ENCODE measurements at regions not wholly inside any gene's neighbourhood (a gene's known extent, or its start where the extent isn't known, plus 50 kb on each side); places are given as distances from the start of the nearest gene placed in this dataset.

DNA sequence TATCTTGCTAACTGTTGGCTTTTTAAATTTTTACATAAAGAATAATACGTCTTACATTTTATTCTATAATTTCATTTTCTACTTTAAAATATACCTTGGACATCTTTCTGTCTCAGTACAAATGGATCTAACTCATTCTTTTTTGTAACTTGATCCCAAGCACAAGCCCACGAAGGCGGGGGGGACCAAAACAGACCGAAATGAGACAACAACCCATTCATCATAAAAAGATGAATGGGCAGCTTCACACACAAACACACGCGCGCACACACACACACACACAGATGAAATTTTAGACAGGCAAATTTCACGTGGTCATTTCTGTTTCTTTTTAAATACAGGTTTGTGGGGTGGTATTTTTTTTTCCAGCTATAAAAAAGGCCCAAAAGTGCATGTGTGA lies 271.3 kb upstream of the TOPAZ1 start:
- in situ Hi-C loops (cut with HindIII; ENCODE audit: low sequenced_read_pairs): no loop called here

DNA sequence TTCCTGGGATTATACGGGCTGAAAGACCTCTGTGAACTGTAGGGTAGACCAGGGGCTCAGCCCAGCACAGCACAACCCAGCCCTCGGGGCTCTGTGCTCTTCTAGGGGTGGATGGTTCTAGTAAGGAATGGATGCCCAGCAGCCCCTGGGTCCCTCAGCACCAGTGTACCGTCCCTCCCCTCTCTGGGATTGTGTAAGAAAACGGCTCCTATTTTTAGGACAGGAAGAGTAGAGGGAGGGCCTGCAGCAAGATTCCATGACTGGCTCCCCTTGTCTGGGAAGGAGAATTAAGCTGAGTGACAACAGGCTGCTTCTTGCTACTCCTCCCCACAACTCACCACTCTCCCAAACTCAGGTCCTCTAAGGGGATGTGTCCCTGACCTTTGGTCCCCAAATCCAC lies 270.8 kb upstream of the TOPAZ1 start:
- in situ Hi-C loops (cut with HindIII; ENCODE audit: low sequenced_read_pairs): no loop called here

DNA sequence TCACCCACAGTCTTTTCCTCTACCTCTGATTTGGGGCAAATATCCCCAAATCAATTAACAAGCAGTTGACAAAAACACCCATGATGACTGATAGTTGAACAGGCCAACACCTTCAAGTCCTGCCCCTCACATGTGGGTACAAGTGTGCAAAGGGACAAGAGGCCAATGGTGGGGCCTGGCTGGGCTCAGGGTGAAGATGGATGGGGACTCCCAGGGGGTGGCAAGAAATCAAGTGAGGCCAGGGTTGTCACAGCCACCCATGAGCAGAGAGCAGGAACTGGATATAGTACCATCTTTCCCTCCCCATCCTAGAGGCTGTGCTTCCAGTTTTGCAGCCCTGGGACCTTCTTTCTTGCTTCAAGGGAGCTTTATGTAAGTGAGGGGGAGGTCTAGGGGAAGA lies 270.2 kb upstream of the TOPAZ1 start:
- in situ Hi-C loops (cut with HindIII; ENCODE audit: low sequenced_read_pairs): no loop called here

DNA sequence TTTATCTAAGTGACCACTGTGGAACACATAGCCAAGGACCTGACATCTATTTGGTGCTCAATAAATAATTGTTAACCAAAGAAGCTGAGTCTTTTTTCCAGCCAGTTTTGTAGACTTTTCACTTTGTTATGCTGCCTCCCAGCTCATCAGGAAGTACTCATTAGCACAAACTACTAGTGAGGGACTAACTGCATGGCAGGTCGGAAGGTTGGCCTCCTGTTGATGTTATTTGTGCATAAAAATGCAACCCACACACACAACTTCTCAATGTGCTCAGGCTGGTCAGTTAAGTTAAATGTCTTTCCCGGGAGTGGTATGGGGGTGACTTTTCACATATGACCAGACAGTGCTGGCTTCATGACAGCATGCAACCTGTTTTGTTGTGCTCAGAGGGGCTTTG lies 263.0 kb upstream of the TOPAZ1 start:
- in situ Hi-C loops (cut with HindIII; ENCODE audit: low sequenced_read_pairs): no loop called here

DNA sequence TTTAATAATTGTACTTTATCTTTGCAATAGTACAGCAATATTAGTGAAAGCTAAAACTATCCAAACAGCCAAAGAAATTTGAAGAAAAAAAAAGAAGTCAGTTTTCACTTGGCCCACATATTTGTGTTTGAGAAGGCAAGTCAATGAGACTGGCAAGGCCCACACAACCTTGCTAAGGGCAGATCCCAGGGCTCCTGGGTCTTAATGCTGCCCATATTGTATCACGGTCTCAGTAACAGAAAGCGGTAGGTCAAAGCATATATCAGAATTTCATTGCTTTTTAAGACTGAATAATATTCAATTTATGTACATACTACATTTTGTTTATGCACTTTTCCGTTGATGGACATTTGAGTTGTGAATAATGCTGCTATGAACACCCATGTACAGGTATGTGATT lies 262.0 kb upstream of the TOPAZ1 start:
- in situ Hi-C loops (cut with HindIII; ENCODE audit: low sequenced_read_pairs): no loop called here

DNA sequence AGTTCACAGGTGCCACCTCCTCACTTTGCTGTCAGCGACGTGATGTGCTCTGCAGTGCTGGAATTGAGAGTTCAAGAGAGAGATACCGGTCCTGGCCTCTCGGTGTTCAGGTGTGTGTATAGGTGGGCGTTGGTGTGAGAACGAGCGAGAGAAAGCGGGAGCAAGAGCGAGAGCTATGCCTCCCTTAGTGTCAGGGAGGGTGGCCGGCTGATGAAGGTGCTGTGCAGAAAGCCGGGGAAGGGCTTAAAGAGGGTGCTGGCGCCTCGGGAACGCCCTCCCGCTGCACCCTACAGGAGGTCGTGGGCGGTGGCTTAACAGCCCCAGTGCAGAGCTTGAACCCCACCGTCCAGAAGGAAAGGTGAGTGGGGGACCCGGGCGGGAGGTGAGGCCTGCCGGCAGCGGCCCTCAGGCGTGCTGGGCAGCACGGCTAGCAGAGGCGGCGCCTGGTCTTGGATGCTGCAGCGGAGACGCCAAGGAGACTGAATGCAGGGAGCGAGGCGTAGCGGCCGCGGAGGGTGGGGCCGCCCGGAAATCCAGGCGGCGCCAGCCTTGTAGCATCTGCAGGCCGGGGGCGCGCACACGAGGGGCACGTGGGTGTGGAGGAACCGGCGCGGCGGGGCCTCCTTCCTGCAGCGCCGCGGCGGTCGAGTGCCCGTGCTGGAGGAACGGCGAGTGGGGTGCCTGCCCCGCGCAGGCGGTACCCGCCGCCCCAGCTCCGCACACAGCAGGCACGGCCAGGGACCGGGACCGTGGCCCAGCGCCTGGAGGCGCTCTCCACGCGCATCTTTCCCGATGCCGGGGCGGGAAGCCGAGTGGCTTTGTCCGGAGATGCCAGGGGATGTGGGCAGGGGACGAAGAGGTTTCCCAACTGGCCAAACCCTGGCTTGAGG lies 246.8 kb upstream of the TOPAZ1 start:
- in situ Hi-C loops (cut with HindIII; ENCODE audit: low sequenced_read_pairs): no loop called here

DNA sequence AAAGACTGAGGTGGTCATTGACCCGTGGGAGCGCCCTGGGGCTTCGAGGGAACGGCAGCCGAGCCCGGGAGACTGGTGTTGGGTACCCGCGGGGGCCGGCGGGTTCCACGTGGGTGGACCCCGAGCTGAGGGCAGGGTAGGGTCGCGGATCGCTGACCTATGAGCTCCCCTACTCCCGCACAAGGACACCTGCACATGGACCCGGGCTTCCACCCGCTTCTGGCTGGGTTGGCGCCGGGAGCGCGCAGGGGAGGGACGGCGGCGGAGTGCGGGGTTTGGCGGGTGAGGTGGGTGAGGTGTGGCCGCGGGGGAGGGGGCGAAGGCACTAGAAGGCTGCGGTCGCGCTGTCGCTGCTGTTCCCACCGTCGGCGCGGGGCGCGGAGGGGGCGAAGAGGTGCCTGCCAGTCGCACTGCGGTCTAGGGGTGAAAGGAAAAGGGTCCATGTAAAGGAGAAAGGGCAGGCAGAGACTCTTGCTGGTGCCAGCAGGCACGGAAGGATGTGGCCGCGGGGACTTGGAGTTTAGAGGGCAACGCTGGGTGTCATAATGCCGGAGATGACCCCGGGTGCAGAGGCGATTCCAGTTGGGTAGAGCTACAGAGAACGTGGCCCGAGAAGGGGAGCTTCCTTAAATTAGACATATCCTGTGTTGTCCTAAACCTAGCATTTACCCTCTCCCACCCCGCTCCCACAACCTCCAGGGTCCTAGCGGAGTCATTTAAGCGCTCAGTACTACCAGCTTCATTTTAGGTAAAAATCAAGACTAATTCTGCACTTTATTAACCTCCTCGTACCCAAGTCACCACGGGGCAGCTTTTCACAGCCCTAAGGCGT lies 245.9 kb upstream of the TOPAZ1 start:
- in situ Hi-C loops (cut with HindIII; ENCODE audit: low sequenced_read_pairs): no loop called here

DNA sequence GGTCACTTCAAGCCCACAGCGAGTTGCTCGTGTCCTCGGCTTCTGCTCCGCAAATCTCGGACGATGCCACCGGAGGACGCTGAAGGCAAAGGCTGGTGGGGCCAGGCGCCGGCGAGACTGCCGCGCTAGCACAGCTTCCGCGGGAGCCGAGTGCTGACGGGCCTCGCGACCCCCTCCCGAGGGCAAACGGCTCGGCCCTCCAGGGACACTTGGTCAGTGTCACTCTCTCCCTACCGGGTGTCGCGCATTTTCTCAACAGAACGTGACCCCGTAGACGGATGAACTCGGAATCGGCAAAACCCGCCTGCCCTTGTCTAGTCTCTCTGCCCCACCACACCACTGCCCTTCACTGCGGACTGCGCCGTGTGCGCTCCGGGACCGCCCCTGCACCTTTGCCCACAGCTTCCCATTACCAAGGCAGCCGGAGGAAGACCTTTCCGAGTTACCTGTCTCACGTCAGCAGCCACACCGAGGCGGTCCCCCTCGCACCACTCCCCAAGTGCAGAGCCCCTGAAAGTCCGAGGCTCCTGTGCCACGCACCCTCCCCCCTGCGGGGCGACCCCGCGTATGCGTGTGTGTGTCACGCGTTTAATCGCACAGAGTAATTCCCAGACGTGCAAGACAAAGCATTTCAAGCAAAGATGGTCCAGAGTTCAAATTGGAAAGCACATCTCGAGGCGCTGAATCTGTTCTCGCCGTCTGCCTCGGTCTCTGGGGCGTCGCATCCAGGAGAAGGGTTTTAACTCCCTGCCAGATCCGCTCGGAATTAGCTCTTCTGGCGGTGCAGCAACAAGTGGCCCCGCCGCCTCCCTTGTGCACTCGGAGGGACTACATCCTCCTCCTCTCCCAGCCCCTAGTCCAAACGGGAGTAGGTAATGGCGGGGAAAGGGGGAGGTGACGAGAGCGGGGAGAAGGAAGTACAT lies 245.0 kb upstream of the TOPAZ1 start:
- in situ Hi-C loops (cut with HindIII; ENCODE audit: low sequenced_read_pairs): no loop called here

DNA sequence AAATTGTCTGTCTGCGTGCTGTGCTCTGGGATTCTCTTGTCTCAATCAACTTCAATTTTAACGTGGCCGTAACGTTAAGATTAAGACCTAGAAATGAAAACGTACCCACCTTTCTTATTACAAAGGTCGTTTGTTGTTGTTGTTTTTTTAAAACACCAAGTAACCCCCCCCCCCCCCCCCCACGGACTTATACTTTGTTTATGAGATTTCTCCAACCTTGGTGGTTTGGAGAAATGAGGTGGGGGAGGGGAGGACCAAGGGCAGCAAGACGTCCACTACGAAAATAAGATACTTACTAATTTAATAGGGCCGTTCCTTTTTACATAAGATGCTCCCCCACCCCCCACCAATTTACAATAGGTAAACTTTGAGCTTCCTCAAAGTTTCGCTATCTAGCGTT lies 244.4 kb upstream of the TOPAZ1 start:
- in situ Hi-C loops (cut with HindIII; ENCODE audit: low sequenced_read_pairs): no loop called here

DNA sequence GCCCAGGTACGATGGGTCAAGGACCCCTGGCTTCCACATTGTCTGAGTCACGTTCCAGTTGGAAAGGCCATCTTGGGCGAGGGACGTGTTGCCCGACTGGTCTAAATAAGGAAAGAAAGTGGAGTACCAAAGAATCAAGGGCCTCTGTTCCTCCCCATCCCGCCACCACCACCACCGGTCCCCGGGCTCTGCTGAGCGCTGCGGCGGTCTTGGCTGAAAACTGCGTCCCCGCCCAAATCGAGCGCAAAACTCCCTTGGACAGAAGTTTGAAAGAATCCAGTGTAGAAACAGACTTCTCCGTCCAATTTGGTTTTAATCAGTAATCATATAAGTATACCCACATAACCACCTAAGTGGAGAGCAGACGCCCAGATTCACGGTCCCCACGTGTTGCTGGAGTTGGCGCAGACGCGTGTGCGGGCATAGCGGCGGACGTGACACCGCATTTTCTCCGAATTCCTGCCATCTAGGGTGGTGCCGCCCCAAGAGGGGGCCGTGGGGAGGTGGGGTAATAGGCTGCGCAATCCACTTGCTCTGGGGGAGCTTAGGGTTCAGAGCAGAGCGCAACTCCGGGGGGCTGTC lies 243.8 kb upstream of the TOPAZ1 start:
- in situ Hi-C loops (cut with HindIII; ENCODE audit: low sequenced_read_pairs): no loop called here

DNA sequence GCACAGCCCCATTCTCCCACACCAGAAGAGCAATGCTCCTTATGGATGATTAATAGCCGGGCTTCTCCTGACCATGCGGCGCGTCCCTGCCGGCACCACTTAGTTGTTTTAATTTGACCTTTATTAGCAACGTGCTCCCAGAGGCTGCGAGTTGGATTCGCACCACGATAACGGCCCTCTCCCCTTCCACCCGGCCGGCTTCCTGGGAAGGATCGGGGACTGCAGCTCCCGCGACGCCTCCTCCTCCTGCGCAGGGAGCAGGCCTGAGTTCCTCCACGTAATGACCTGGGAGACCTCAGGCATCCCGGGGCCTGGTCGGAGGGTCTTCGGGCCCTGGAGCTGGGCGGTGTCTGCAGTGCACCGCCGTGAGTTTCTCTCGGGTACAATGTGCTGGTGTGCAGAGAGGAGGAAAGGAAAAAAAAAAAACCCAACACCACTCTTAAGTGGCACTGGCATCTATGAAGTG lies 243.3 kb upstream of the TOPAZ1 start:
- in situ Hi-C loops (cut with HindIII; ENCODE audit: low sequenced_read_pairs): no loop called here

DNA sequence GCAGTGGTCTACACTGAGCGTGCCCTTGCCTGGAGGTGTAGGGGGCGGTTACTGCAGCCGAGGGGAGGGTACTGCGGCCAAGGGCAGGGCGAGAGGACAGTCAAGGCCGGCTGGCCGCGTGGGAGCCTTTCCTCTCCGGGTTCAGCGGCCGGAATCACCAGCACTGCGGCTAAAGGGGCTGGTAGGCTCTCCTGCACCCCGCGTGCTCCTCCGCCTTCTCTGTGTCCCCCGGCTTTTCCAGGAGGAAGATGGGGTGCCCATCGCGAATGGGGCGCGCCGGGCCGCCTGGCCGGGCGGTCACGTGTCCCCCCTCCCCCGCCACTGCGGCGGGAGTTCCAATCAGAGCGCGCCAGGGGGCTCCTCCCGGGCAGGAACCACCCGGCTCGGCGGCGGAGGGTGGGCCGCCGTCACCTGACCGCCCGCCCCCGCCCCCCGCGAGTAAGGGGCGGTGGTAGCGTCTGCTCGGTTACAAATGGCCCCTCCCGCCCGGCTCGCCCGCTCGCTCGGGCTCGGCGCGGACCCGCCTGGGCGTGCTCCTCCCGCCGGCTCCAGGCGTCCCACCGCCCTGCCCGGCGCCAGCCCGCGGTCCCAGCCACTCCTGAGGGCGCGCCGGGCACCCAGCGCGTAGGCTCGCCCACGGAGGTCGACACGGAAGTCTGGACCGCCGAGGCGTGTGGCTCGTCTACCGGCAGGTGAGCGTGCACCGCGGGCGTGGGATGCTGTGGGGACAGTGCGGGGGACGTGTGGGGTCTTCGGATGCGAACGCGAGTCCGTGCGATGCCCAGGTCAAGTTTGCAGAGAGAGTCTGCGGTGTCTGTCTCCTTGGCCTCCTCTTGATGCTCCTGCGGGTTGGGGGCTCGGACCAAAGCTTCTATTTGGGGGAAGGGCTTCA lies 242.6 kb upstream of the TOPAZ1 start:
- in situ Hi-C loops (cut with HindIII; ENCODE audit: low sequenced_read_pairs): no loop called here

DNA sequence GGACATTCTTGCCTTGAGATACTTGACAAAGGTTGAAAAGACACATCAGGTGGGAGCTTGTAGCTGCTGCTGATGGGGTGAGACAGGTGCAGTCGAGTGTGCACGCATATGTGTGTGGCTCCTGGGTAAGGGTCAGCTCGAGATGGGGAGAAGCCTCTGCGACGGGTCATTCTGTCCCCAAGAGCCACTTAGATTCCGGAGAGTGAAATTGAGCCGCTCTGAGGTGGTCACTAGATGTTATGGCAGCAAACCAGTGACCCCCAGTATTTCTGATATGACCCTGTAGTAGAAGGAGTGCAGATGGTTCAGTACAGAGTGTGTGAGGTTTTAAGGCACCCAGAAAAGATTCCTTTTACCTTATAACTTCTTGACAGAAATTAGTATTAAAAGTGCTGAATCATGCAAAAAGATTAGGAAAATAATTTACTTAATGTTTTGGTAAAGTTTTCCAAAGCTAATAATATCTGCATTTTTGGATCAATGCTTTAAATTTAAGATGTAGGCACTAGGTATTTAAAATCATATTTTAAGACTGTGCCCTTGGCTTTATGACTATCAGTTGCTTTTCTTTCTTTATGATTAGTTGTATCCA lies 241.9 kb upstream of the TOPAZ1 start:
- in situ Hi-C loops (cut with HindIII; ENCODE audit: low sequenced_read_pairs): no loop called here

DNA sequence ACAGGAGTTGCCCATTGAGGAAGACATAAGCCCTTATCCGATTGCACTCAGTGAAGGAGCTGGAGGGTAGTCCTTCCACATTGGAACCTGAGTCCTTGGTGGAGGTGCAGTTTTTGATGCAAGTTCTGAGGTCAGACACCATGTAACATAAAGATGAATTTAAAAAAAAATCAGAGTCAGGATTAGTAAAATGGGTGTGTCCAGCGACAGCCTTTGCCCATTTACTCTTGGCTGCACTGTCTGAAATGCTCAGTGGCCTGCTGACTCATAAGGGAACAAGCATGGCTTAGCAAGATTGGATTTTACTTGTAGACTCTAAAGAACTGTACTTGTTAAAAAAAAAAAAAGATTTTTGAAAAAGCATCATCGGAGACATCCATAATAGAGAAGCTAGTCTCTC lies 241.1 kb upstream of the TOPAZ1 start:
- in situ Hi-C loops (cut with HindIII; ENCODE audit: low sequenced_read_pairs): no loop called here

DNA sequence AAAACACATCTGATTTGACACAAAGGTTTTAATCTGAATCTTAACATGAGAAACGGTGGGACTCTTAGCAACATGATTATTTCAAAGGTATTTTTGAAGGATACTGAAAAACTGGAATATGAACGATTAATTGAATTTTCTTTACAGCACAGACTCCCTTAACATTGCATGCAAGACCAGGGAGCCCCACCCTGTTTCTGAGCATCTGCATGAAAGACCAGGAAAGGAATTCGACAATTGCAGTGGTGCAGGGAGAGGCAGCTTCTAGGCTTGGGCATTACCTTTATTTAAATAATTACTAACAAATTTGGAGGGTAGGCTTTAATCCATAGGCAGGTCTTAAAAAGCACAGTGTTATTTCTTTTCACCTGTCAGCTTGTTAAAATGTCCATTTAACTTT lies 240.6 kb upstream of the TOPAZ1 start:
- in situ Hi-C loops (cut with HindIII; ENCODE audit: low sequenced_read_pairs): no loop called here

DNA sequence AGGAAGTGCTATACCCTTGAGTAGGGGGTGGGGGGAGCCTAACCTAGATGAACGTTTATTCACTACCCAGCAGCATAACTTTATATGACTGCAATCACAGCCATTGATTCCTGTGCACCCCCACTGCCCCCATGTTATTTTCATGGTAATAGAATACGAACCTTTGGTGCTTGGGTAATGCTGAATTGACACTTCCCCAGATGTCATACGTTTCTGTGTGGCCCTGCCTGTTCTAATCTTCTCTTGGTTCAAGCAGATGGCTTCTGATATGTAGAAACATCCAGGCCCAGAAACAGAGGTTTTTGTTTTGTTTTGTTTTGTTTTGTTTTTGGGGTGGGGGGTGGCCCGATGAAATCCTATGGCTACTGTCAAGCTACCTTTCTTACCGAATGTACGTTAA lies 237.9 kb upstream of the TOPAZ1 start:
- in situ Hi-C loops (cut with HindIII; ENCODE audit: low sequenced_read_pairs): no loop called here

DNA sequence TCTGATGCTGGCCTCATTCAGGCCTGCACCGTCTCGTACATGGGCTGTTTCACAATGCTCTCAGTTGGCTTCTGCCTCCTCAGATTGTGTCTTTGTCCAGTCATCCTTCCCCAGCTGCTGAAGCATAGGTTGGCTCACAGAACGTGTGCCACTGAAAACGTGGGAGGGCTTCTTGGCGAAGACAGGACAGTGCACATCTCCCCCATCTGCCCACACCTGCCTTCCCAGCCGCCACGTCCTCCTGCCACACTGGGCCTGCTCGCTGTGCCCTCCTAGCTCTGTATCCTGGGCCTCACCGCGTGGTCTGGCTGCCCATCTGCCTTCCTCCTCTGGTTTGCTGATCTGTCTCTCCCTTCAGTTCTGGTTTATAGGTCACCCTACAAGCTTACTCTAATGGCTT lies 230.0 kb upstream of the TOPAZ1 start:
- in situ Hi-C loops (cut with HindIII; ENCODE audit: low sequenced_read_pairs): no loop called here

DNA sequence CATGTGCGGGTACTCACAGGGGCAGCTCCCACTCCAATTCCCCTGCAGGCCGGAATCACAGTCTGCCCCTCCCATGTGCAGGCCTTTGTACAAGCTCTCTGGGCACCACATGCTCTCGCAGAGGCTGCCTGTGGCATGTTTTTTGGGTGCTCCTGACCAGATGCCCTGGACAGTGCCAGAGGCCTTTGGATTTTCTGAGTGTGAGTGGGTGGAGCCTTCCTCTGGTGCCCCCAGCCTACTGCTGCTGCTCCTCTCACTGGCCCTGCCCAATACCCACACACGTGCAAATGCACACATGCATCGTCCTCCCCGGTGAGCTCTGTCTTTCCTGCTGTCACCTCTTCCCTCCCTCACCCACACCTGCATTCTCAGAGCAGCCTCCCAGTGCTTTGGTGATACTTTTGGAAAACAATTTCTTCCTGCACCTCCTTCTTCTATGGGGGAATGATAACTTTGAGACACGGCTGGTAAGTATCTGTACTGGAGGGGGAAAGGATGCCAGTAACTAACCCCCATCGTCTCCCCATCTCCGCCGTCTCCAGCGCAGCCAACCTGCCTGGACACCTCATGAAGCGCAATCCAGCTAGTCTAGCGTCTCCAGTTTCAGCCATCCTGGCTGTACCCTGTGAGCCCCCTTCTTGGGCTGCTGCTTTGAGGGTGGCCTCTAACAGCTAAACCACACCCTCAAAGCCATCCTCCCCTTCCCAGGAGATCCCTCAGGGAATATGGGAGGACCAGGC lies 229.4 kb upstream of the TOPAZ1 start:
- in situ Hi-C loops (cut with HindIII; ENCODE audit: low sequenced_read_pairs): no loop called here

DNA sequence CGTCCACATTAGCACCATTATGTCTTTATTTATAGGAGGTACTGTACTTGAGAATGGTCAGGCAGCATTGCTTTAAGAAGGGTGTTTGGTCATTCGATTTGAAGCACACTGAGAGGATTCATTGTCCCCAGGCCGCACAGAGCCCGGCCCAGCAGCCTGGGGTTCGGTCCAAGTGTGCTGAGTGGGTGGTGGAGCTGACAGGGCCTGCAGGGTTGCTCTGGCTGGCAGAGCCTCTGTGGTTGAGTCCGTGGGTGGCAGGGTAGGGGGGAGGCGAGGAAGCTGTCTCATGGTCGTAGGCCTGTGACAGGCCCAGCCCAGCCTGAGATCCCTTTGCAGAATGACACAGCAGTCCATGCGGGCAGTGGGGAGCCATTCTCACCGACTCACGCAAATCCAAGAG lies 227.7 kb upstream of the TOPAZ1 start:
- in situ Hi-C loops (cut with HindIII; ENCODE audit: low sequenced_read_pairs): no loop called here
